A673 (cell line): ENCODE measurements at regions not wholly inside any gene's neighbourhood (a gene's known extent, or its start where the extent isn't known, plus 50 kb on each side); places are given as distances from the start of the nearest gene placed in this dataset.

Source experiments
- BruUV-seq: library from RNA; stranded (reverse); fragments of 400-500 nt; replicated peaks from 2 replicates; lab custom pipeline; 2021; lab: Mats Ljungman, UMichigan
- CTCF ChIA-PET: fragments of 300-600 bp; sonication (Branson Sonifier 250); formaldehyde crosslinking; loops from one replicate; lab custom pipeline; 2022; ENCODE audit warnings: antibody characterized with exemption; lab: Charles Lee
- POLR2A ChIA-PET: fragments of 300-600 bp; sonication (Branson Sonifier 250); formaldehyde crosslinking; loops from one replicate; lab custom pipeline; 2022; ENCODE audit warnings: antibody characterized with exemption; ENCODE audit not compliant: low non-redundant PET; lab: Charles Lee
- DNase-seq: peaks from one replicate; pipeline ENCODE4 v3.0.0-alpha.2; 2015; ENCODE audit warnings: low spot score
- H3K27ac ChIP-seq: fragments of 200-600 bp; sonication (generic); 2 replicates; pipeline ENCODE4 v1.5.1; 2016; ENCODE audit warnings: mixed run types, low read depth, mild to moderate bottlenecking, mixed read lengths, antibody characterized with exemption, low read length; ENCODE audit not compliant: poor library complexity, severe bottlenecking
- H3K27me3 ChIP-seq: fragments of 200-600 bp; sonication (generic); replicated peaks from 2 replicates; pipeline ENCODE4 v1.6.1; 2017; ENCODE audit warnings: mixed run types, low read depth, mild to moderate bottlenecking, mixed read lengths, antibody characterized with exemption, low read length; ENCODE audit not compliant: insufficient read depth, poor library complexity
- H3K36me3 ChIP-seq: fragments of 200-600 bp; sonication (generic); 2 replicates; pipeline ENCODE4 v1.6.1; 2016; ENCODE audit warnings: mixed run types, mild to moderate bottlenecking, mixed read lengths, antibody characterized with exemption, low read length; ENCODE audit not compliant: insufficient read depth, poor library complexity, severe bottlenecking
- H3K4me1 ChIP-seq: fragments of 200-600 bp; sonication (generic); 2 replicates; pipeline ENCODE4 v1.6.1; 2017; ENCODE audit warnings: mixed run types, mild to moderate bottlenecking, mixed read lengths, antibody characterized with exemption, low read length; ENCODE audit not compliant: insufficient read depth, poor library complexity, severe bottlenecking
- H3K4me3 ChIP-seq: fragments of 200-600 bp; sonication (generic); 2 replicates; pipeline ENCODE4 v1.5.1; 2016; ENCODE audit warnings: low read depth, mixed run types, mild to moderate bottlenecking, mixed read lengths, low read length; ENCODE audit not compliant: poor library complexity, severe bottlenecking
- H3K9me3 ChIP-seq: fragments of 200-600 bp; sonication (generic); 2 replicates; pipeline ENCODE4 v1.6.1; 2016; ENCODE audit warnings: mixed run types, low read depth, mild to moderate bottlenecking, mixed read lengths, antibody characterized with exemption, low read length; ENCODE audit not compliant: poor library complexity, severe bottlenecking
- CTCF ChIP-seq: fragments of 300-800, 200-600 bp; sonication (generic); conservative IDR thresholded peaks from 2 replicates; pipeline ENCODE4 v1.5.1; 2017; ENCODE audit warnings: low read depth, mild to moderate bottlenecking, antibody characterized with exemption, low read length, moderate library complexity, mixed read lengths
- EZH2 ChIP-seq: fragments of 200-600 bp; sonication (generic); IDR thresholded peaks from 2 replicates; pipeline ENCODE4 v1.6.1; 2017; ENCODE audit warnings: borderline replicate concordance, low read depth, mild to moderate bottlenecking, mixed read lengths, antibody characterized with exemption, low read length; ENCODE audit not compliant: poor library complexity, severe bottlenecking
- intact Hi-C: fragments of 100-400 bp; cut with micrococcal nuclease; formaldehyde crosslinking; loops from one replicate; pipeline ENCODE4 v1.10.0; 2022; ENCODE audit not compliant: unreplicated experiment

- Histone ChIP-seq H3K9me3 (no peaks in the 10 kb centered on the region), H3K27me3 (no peaks in the 10 kb centered on the region), H3K4me3 (no peak overlapping the region), H3K27ac (no peak overlapping the region), H3K36me3 (no peaks in the 10 kb centered on the region), H3K4me1 (no peaks in the 10 kb centered on the region)
- ChIA-PET CTCF (no interaction called here), POLR2A (no interaction called here)
- BruUV-seq, result no TSS peak
- no peak for DNase-seq
- TF ChIP-seq EZH2, result no peak
- no peak for TF ChIP-seq CTCF
- intact Hi-C loops, result no loop called here
These were observed 185.0 kb upstream of the STK17B start for GRCh38 chr2:196356332-196356731.

GRCh38 chr2:196360650-196361049 is 189.3 kb upstream of the STK17B start:
- Histone ChIP-seq H3K27me3 (no peaks in the 10 kb centered on the region), H3K4me3 (no peak overlapping the region), H3K36me3 (no peaks in the 10 kb centered on the region), H3K9me3 (no peaks in the 10 kb centered on the region), H3K4me1 (peaks cover 8% of the 10 kb centered on the region), H3K27ac (no peak overlapping the region)
- POLR2A ChIA-PET, result no interaction called here
- DNase-seq, result no peak
- BruUV-seq, result no TSS peak
- no peak for TF ChIP-seq CTCF
- TF ChIP-seq EZH2, result no peak
- CTCF ChIA-PET, result no interaction called here
- intact Hi-C loops, result no loop called here

GRCh38 chr2:196361606-196362326 is 190.4 kb upstream of the STK17B start:
- H3K4me3 ChIP-seq, result no peak overlapping the region
- no peaks in the 10 kb centered on the region for H3K36me3 ChIP-seq
- intact Hi-C loops, result no loop called here
- no peak for DNase-seq
- TF ChIP-seq EZH2 (no peak), CTCF (no peak)
- H3K27ac ChIP-seq, result no peak overlapping the region
- ChIA-PET CTCF (no interaction called here), POLR2A (no interaction called here)
- peaks cover 8% of the 10 kb centered on the region for H3K4me1 ChIP-seq
- no peaks in the 10 kb centered on the region for H3K27me3 ChIP-seq
- H3K9me3 ChIP-seq, result no peaks in the 10 kb centered on the region
- no TSS peak for BruUV-seq
